OCI-LY1 (cell line): ENCODE measurements at regions not wholly inside any gene's neighbourhood (a gene's known extent, or its start where the extent isn't known, plus 50 kb on each side); places are given as distances from the start of the nearest gene placed in this dataset.

Source experiments
- CTCF ChIP-seq: fragments of 200-600 bp; sonication (generic), shearing (Covaris generic); IDR thresholded peaks from 2 replicates; pipeline ENCODE4 v1.5.1; 2017; ENCODE audit warnings: mild to moderate bottlenecking, antibody characterized with exemption, low read length, moderate library complexity, mixed read lengths
- EZH2 ChIP-seq: fragments of 200-600 bp; sonication (generic), shearing (Covaris generic); IDR thresholded peaks from 2 replicates; pipeline ENCODE4 v1.8.0; 2017; ENCODE audit warnings: borderline replicate concordance, mixed run types, mild to moderate bottlenecking, antibody characterized with exemption, low read length, moderate library complexity, mixed read lengths

- TF ChIP-seq CTCF (no peak), EZH2 (no peak)
These were observed 94.9 kb upstream of the PDE1A start for GRCh38 chr2:182521453-182522404.
